Colonic mucosa (tissue), 4 donors: ENCODE measurements at regions not wholly inside any gene's neighbourhood (a gene's known extent, or its start where the extent isn't known, plus 50 kb on each side); places are given as distances from the start of the nearest gene placed in this dataset.

Experiments used
- DNase-seq: peaks from one replicate; pipeline ENCODE4 v3.0.0-alpha.2; 2020
- H3K27ac ChIP-seq: fragments of 200-600 bp; one replicate; pipeline ENCODE4 v1.8.0; 2021
- H3K27me3 ChIP-seq: fragments of 200-600 bp; one replicate; pipeline ENCODE4 v1.8.0; 2021
- H3K36me3 ChIP-seq: fragments of 200-600 bp; one replicate; pipeline ENCODE4 v1.8.0; 2021
- H3K4me1 ChIP-seq: fragments of 200-600 bp; one replicate; pipeline ENCODE4 v1.8.0; 2021; ENCODE audit warnings: mild to moderate bottlenecking
- H3K4me3 ChIP-seq: fragments of 200-600 bp; one replicate; pipeline ENCODE4 v1.8.0; 2021
- H3K9ac ChIP-seq, 2 donors: one replicate each; pipeline ENCODE4 v1.7.0; 2013; ENCODE audit warnings: control low read depth in 2 of 2, low read depth in 2 of 2, low read length in 2 of 2
- H3K9me3 ChIP-seq: fragments of 200-600 bp; one replicate; pipeline ENCODE4 v1.8.0; 2021
- intact Hi-C: fragments of 100-400 bp; cut with DNase I; formaldehyde crosslinking; loops from one replicate; pipeline ENCODE4 v1.14.1; 2022
- TF ChIP-seq, protein P1 (sequence below): fragments of 200-600 bp; IDR thresholded peaks from one replicate; pipeline ENCODE4 v1.8.0; 2022; ENCODE audit warnings: antibody characterized with exemption, mild to moderate bottlenecking
- donor health status: healthy.
- donor health status: DM: no; HTN: no; CAD: no.
- donor health status: DM: no; HTN: no; CAD: no.

DNA sequence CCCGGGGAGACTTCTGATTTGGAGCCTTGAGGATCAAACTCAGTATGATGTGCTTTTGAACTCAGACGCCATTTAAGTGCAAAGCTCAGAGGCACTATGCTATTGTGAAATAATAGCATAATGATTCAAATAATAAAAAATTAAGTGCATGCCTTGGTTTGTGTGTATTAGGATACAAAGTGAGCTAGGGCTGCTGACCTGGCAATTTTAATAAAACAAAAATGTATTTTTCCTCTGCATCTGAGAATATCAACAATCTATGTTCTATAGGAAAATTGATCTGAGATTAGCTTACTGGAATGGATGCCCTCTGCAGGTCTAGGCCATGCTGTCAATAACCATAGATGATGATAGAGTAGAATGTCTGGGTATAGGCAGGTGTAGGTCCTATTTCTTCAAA is 278.8 kb downstream of the DCDC2C start:
- TF ChIP-seq, protein P1, sequence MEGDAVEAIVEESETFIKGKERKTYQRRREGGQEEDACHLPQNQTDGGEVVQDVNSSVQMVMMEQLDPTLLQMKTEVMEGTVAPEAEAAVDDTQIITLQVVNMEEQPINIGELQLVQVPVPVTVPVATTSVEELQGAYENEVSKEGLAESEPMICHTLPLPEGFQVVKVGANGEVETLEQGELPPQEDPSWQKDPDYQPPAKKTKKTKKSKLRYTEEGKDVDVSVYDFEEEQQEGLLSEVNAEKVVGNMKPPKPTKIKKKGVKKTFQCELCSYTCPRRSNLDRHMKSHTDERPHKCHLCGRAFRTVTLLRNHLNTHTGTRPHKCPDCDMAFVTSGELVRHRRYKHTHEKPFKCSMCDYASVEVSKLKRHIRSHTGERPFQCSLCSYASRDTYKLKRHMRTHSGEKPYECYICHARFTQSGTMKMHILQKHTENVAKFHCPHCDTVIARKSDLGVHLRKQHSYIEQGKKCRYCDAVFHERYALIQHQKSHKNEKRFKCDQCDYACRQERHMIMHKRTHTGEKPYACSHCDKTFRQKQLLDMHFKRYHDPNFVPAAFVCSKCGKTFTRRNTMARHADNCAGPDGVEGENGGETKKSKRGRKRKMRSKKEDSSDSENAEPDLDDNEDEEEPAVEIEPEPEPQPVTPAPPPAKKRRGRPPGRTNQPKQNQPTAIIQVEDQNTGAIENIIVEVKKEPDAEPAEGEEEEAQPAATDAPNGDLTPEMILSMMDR = no peak

DNA sequence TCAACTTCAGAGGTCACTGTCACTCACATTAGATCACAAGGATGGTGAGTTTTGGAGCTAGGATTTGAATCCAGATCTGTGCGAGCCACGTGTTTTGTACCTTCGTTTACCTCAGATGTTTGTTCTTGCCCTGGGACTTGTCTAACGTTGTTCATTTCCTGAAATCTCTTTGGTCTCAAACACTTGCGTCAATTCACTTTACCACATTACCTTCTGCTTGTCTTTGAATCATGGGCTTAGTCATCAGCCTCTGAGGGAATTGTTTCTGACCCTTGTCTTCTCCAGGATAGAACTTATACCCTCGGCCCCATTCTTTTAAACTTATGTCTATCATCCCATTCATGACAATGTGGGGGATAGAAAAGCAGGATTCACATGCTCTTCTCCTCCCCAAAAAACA is 282.7 kb downstream of the DCDC2C start:
- intact Hi-C loops = no loop called here
- Histone ChIP-seq H3K27me3 (no peaks in the 10 kb centered on the region), H3K9me3 (no peaks in the 10 kb centered on the region), H3K4me3 (no peak overlapping the region), H3K9ac (no peak overlapping the region), H3K4me1 (no peaks in the 10 kb centered on the region), H3K36me3 (no peaks in the 10 kb centered on the region), H3K27ac (no peak overlapping the region)
- no peak for DNase-seq
- TF ChIP-seq, protein P1 = no peak

More for the DNA sequence above, 278.8 kb downstream of the DCDC2C start:
- DNase-seq = no peak
- no peaks in the 10 kb centered on the region for H3K4me1 ChIP-seq
- no peak overlapping the region for H3K9ac ChIP-seq
- intact Hi-C loops = no loop called here
- H3K9me3 ChIP-seq = no peaks in the 10 kb centered on the region
- no peak overlapping the region for H3K4me3 ChIP-seq
- H3K27ac ChIP-seq = no peak overlapping the region
- H3K36me3 ChIP-seq = no peaks in the 10 kb centered on the region
- no peaks in the 10 kb centered on the region for H3K27me3 ChIP-seq

DNA sequence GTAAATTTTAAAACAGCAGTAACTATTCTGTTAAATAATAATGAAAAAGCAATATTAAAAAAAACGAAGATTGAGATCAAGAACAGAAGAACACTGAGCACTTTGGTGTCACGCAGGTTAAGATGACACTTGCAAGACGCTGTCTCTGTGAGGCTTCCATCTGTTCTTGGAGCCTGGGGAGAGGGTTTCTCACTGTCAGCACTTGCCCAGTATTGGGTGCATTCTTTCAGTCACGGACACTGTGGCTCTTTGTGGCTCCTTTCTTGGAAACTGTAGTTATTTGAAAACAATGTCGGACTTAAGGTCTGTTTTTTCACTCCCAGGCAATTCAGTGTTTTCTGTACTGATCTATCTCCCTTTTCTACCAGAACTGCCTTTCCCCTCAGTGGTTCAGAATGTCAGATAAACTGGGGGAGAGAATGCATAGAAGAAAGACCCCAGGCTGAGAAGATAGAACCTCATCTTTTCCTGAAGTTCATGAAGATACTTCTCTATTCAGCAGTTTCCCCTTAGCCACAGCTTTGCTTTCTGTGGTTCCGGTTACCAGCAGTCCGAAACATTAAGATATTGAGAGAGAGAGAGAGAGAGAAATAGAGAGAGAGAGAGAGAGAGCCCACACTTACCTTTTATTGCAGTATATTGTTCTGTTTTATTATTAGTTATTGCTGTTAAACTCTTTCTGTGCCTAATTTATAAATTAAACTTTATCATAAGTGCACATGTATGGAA is 283.3 kb downstream of the DCDC2C start:
- Histone ChIP-seq H3K27me3 (no peaks in the 10 kb centered on the region), H3K4me1 (no peaks in the 10 kb centered on the region), H3K9ac (no peak overlapping the region), H3K36me3 (no peaks in the 10 kb centered on the region), H3K9me3 (no peaks in the 10 kb centered on the region), H3K4me3 (no peak overlapping the region), H3K27ac (no peak overlapping the region)
- intact Hi-C loops = no loop called here
- no peak for DNase-seq
- TF ChIP-seq, protein P1 = no peak

DNA sequence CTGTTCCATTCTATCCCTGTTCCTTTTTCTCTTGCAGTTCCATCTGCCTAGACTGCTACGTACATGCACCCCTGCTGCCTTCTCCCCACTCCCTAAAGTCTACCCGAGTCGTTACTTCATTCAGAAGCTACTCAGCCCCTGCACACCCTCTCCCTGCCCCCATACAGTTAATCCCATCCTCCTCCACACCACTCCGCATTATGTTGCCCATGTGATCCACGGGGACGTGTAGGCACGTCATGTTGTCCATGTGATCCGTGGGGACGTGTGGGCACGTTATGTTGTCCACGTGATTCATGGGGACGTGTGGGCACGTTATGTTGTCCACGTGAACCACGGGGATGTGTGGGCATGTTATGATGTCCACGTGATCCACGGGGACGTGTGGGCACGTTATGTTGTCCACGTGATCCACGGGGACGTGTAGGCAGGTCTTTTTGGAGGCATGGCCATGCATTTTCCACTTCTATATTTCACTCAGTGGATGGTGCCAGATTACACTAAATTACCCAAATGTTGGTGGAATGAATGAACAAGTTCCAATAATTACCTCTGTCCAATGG is 299.5 kb downstream of the DCDC2C start:
- DNase-seq = no peak
- Histone ChIP-seq H3K9ac (no peak overlapping the region), H3K27me3 (no peaks in the 10 kb centered on the region), H3K27ac (no peak overlapping the region), H3K9me3 (no peaks in the 10 kb centered on the region), H3K4me3 (no peak overlapping the region), H3K4me1 (no peaks in the 10 kb centered on the region), H3K36me3 (no peaks in the 10 kb centered on the region)
- TF ChIP-seq, protein P1 = no peak
- intact Hi-C loops = no loop called here

DNA sequence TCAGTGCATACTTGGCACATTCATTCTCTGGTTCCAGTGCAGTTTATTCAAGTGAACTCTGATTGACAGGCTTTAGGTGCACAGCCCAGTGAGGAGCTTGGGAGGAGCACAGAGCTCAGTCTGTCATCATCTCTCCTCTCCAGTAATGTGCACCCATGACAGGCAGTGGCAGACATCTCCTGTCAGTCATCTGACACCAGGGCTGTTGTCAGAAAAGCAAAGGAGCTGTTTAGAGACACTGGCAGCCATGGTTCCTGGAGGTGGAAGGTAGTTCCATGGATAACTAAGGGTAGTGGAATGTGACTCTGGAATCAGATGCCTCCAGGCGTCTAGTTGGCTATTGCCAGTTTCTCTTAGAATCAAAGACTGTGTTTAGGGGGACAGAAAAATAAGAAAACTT is 308.8 kb downstream of the DCDC2C start:
- intact Hi-C loops = no loop called here
- Histone ChIP-seq H3K4me1 (no peaks in the 10 kb centered on the region), H3K9ac (no peak overlapping the region), H3K27ac (no peak overlapping the region), H3K27me3 (no peaks in the 10 kb centered on the region), H3K9me3 (no peaks in the 10 kb centered on the region), H3K36me3 (no peaks in the 10 kb centered on the region), H3K4me3 (no peak overlapping the region)
- TF ChIP-seq, protein P1 = no peak
- no peak for DNase-seq
